T1000 (cell line): ENCODE measurements at regions not wholly inside any gene's neighbourhood (a gene's known extent, or its start where the extent isn't known, plus 50 kb on each side); places are given as distances from the start of the nearest gene placed in this dataset.

Experiments used
- DNase-seq: peaks from one replicate; lab custom pipeline; 2025; ENCODE audit warnings: mixed read lengths; lab: John Stamatoyannopoulos, UW

DNA sequence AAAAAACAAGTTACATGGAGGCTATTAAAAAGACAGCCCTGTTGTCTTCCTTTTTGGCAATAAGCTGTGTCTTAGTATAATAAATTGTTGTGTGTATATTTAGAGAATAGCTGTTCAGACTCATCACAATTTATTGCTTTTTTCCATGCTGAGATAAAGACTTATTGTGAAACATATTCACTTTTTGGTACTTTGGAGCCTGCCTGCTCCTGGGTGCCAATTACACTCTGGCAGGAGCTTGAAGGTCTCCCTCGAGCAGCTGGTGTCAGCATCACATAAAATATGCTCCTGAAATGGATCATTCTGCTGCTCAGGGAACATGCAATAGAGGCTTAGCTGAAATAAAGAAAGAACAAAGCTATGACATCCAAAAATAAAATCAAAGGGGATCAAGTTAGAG lies 211.6 kb upstream of the DKK2 start:
- DNase-seq = no peak

DNA sequence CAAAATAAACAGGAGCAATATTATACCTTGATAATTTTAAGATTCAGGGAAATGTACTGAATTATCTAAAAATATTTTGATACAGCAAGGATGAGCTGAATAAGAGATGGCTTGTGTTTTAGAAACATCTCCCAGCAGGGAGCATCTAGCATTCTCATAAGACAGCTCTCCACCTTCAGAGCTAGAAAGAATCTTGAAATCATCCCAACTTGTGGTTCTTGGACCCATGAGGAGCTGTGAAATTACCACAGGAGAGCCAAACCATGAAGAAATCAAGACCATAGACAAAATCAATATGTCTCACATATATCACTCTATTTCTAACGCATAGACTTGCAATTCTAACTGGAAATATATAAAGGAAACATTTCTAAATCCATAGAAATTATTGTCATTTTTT lies 210.6 kb upstream of the DKK2 start:
- no peak for DNase-seq

- peak; percentile 23 for DNase-seq
These were observed 207.1 kb upstream of the DKK2 start for GRCh38 chr4:107243141-107243781.

DNA sequence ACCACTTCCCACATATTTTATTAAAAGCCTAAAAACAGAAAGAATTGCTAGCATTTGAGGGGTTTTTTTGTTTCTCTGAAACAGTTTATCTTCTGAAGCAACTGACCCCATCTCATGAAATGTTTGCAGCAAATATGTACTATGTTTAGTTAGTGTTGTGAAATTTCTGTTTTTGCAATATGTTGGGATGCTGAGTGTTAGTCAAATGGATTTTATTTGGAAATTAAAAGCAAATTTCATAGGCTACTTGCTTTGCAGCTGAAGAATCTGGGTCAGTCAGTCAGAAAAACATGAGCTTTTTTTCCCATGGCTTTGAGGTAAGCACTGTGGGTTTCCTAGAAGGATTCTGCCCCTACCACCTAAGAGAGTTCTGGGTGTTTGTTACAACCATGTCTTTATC lies 184.9 kb upstream of the DKK2 start:
- DNase-seq = no peak

DNA sequence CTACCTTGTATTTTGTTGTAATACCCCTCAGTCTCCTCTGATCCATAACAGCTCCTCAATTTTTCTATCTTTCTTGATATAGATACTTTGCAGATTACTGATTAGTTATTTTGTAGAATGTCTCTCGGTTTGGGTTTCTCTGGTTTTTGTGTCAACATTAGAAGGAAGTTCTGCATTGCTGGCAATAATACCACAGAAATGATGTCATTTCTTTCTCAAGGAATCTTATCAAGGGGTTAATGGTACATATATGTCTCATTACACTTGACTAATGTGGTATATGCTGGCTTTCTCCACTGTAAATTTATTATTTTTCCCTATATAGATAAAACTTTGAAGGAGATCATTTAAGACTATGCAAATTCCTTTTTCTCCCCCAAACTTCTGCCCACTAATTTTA lies 183.6 kb upstream of the DKK2 start:
- no peak for DNase-seq

DNA sequence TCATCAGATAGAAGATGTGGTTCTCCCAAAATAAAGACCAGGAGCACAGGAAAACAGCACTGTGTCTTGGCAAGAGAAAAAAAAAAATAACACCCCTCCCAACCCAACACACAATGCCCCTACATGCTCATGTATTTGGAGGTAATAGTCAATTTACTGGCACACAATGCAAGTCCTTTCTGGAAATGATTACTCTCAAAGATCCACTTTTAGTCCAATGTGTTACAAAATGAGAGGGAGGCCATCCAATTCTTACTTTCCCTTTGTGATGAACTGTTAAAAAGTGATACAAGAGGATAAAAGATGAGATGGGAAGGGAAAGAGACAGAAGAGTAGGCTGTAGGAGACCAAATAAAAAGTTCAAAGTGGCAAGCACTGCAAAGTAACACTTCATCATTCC lies 180.3 kb upstream of the DKK2 start:
- DNase-seq = no peak

DNA sequence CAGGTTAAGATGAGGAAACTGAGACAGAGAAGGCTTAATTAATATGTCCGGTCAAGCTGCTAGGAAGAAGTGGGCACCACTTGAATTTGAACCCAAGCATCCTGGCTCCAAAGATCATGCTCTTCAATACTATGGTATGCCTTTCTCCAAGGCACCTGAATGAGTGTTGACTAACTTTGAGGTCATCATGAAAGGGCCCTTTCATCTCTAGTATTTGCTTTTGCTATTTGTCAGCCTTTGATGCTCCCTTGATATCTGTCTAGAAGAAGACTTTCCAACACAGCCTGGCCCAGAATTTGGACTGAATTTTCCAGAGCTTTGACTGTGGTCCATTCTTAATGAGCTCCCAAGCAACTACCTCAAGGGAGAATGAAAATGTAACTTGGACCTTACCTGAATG lies 179.1 kb upstream of the DKK2 start:
- DNase-seq = no peak

- DNase-seq = no peak
These were observed 177.8 kb upstream of the DKK2 start for GRCh38 chr4:107213880-107214279.

DNA sequence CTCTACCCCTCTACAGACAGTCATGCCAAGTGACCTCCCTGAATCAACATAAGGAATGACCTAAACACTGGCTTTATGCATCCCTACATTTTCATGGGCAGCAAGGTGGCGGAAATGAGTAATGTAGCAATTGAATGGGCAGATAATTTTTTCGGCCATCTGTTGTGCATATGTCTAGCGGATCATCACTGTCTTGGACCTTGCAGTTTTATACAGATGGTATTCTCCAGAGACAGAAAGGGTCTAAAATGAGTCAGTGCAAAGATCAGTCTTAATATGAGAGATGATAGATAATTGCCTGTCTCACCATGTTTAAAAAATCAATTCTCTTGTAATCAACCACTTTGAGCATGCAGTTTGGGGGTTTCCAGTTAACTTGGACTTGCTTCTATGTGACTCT lies 177.3 kb upstream of the DKK2 start:
- no peak for DNase-seq

DNA sequence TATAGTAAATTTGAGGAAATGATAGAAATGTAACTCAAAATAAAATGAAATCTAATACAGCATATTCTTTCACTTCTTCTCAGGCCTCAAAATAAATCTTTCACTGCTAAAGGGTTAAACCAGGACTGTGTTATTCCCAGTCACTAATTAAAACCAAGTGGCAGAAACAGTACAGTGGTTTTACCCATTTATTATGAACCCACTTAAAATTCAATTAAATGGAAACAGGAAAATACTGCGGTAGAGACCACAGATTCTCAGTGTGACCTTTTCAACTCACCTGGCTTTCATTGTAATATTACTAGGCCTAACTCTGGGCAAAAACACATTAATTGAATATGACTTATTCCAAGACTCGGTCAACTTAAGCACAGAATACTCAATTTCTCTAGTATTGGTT lies 176.5 kb upstream of the DKK2 start:
- no peak for DNase-seq

- no peak for DNase-seq
These were observed 174.5 kb upstream of the DKK2 start for GRCh38 chr4:107210450-107211239.

GRCh38 chr4:107203733-107204132 lies 167.6 kb upstream of the DKK2 start:
- no peak for DNase-seq

DNA sequence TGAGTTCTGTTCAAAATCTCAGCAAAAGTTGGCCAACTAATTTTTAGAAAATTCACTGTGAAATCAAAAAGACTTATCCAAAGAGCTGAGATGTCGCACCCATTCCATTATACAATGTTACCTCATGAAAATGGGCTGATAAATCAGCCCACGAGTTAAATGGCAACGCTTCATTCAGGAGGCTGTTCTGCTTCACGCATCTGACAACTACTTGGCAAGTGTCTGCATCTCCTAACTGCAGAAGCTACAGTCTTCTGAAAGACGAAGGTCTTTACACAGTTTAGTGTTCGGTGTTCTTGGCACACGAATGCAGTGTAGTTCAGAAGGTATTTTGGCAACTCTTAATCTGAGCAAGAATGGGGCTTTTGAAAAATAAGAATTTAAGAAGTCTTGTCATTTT lies 166.6 kb upstream of the DKK2 start:
- no peak for DNase-seq

DNA sequence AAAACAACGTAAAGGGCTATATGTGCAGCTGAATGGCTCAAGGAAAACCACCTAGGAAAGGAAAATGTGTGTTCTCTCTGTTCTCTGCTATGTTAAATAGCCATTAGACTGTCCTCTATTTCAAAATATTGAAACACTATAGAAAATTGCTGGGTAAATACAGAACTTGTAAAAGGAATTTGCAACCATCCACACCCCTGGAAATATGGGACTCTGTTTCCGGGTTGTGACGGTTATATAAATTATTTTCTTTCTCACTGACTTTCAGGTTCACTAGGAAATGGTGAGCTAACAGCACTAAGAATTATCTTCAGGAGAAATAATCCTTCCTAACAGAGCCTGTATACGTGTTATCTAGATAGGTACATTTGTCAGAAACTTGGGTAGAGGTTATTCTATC lies 161.0 kb upstream of the DKK2 start:
- no peak for DNase-seq

DNA sequence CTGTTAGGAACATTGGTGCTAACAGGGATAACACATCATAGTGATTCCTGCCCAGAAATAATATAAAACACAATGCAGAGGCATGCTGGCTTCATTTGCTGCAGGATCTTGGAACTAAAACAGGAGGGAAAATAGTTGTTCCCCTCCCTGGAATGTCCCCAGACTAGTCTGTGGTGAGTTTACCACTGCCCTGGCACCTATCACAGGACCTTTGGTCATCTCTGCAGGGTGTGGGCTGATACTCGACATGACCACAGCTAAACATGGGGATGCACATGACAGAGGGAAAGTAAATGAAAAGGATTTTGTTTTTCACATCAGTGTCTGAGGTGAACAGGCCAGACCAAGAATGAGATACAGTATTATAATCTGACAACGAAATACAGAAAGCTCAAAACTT lies 160.2 kb upstream of the DKK2 start:
- DNase-seq = no peak

GRCh38 chr4:107194005-107194404 lies 157.9 kb upstream of the DKK2 start:
- DNase-seq = no peak

DNA sequence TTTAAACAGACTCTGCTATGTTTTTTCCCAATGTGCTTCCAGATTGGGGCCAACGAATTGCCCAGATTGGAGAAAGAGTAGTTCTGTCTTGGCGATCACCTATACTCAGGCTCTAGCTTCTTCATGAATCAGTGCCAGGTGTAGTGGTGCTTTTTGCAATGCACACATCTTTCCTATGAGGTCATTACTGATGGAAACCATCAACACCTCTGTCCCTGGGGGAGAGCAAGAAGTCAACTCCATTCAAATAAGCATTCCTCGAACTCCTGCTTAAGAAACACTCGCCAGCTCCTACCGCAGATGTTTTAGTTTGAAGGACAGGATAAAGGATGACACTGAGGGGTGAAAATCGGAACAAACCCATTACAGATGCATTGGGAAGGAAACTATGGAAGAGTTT lies 156.5 kb upstream of the DKK2 start:
- DNase-seq = no peak

GRCh38 chr4:107187091-107187490 lies 151.0 kb upstream of the DKK2 start:
- no peak for DNase-seq

- peak; percentile 7 for DNase-seq
These were observed 147.2 kb upstream of the DKK2 start for GRCh38 chr4:107183155-107183774.

GRCh38 chr4:107182347-107182746 lies 146.2 kb upstream of the DKK2 start:
- no peak for DNase-seq

DNA sequence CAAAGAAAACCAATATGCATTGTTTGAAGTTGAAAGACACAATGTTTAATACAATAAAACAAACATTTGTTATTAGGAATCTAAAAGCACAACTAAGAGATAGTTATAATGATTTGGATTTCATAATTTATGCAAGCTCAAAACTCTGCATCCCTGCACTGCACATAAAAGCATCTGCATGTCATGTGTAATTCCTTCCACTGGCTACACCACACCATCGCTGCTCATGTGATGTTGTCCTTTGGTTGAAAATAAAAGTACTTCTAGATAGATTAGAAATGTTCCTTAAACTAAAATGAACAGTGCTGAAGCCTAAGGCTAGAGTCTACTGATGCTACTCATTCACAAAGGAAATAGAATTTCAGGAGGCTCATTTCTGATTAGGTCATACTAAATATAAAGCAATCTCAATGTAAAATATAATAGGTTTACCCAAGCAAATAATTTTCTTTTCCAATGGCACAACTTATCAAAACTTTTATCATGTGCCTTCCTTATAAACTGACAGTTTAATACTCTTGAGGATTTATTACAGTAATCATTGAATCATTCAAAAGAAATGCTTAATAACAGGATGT lies 130.8 kb upstream of the DKK2 start:
- no peak for DNase-seq

- no peak for DNase-seq
These were observed 130.1 kb upstream of the DKK2 start for GRCh38 chr4:107166181-107166580.

DNA sequence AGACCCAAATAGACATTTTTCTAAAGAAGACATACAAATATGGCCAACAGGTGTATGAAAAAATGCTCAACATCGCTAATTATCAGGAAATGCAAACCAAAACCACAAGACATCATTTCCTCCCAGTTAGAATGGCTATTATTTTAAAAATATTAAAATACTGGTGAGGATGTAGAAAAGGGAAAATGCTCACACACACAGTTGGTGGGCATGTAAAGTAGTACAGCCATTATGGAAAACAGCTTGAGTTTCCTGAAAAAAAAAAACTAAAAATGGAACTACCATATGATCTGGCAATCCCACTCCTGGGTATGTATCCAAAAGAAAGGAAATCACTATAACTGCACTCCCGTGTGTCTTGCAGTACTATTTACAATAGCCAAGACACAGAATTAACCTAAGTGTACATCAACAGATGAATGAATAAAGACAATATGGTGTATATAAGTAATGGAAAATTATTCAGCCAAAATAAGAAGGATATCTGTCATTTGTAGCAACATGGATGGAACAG lies 128.9 kb upstream of the DKK2 start:
- no peak for DNase-seq
